Neuronal stem cell (in vitro differentiated cells): ENCODE measurements at regions not wholly inside any gene's neighbourhood (a gene's known extent, or its start where the extent isn't known, plus 50 kb on each side); places are given as distances from the start of the nearest gene placed in this dataset.
"Not testable (repeated sequence)": the region's sequence is repeated elsewhere in the genome, so short reads cannot be mapped to it uniquely, and the experiment has no call there.

ENCODE experiments used
- DNase-seq: peaks from one replicate; pipeline ENCODE4 v3.0.0-alpha.2; 2013; ENCODE audit warnings: low spot score
- H2AFZ ChIP-seq: one replicate; pipeline ENCODE4 v1.6.1; 2013; ENCODE audit warnings: mild to moderate bottlenecking, low read length, inconsistent platforms
- H2AK5ac ChIP-seq: 2 replicates; pipeline ENCODE4 v1.6.1; 2013; ENCODE audit warnings: low read depth, mild to moderate bottlenecking, inconsistent platforms, low read length, moderate library complexity, mixed read lengths
- H2BK120ac ChIP-seq: 2 replicates; pipeline ENCODE4 v1.6.1; 2013; ENCODE audit warnings: low read depth, mild to moderate bottlenecking, inconsistent platforms, low read length, moderate library complexity, mixed read lengths
- H2BK12ac ChIP-seq: one replicate; pipeline ENCODE4 v1.6.1; 2013; ENCODE audit warnings: low read length, inconsistent platforms
- H2BK15ac ChIP-seq: 2 replicates; pipeline ENCODE4 v1.6.1; 2013; ENCODE audit warnings: mild to moderate bottlenecking, low read length, inconsistent platforms, mixed read lengths
- H2BK5ac ChIP-seq: one replicate; pipeline ENCODE4 v1.6.1; 2013; ENCODE audit warnings: inconsistent platforms, mild to moderate bottlenecking, low read length, moderate library complexity
- H3K14ac ChIP-seq: one replicate; pipeline ENCODE4 v1.6.1; 2013; ENCODE audit warnings: low read length, inconsistent platforms
- H3K18ac ChIP-seq: 2 replicates; pipeline ENCODE4 v1.6.1; 2013; ENCODE audit warnings: low read length, inconsistent platforms
- H3K23ac ChIP-seq: 2 replicates; pipeline ENCODE4 v1.6.1; 2013; ENCODE audit warnings: low read depth, mild to moderate bottlenecking, mixed read lengths, low read length, inconsistent platforms; ENCODE audit not compliant: poor library complexity
- H3K27ac ChIP-seq: replicated peaks from 3 replicates; pipeline ENCODE4 v1.5.1; 2013; ENCODE audit warnings: low read length, inconsistent platforms
- H3K27me3 ChIP-seq, 3 experiments: 2 replicates each; pipeline ENCODE4 v1.6.1; 2013; ENCODE audit warnings: low read length in 3 of 3, mild to moderate bottlenecking in 2 of 3, inconsistent platforms in 1 of 3, low read depth in 1 of 3, mixed read lengths in 1 of 3, moderate library complexity in 1 of 3; ENCODE audit not compliant: control insufficient read depth in 3 of 3, insufficient read depth in 3 of 3
- H3K36me3 ChIP-seq, 2 donors: replicated peaks in 1 of 2; 2 replicates each; pipeline ENCODE4 v1.6.1; 2013; ENCODE audit warnings: low read length in 2 of 2; ENCODE audit not compliant: control insufficient read depth in 2 of 2, insufficient read depth in 2 of 2
- H3K4ac ChIP-seq: 2 replicates; pipeline ENCODE4 v1.6.1; 2013; ENCODE audit warnings: inconsistent platforms, mild to moderate bottlenecking, low read length, moderate library complexity
- H3K4me1 ChIP-seq, 2 donors: 1 replicate in 1 of 2; 2 replicates in 1 of 2; pipeline ENCODE4 v1.6.1; 2013; ENCODE audit warnings: low read length in 2 of 2, low read depth in 1 of 2; ENCODE audit not compliant: control insufficient read depth in 2 of 2, insufficient read depth in 1 of 2
- H3K4me2 ChIP-seq: one replicate; pipeline ENCODE4 v1.6.1; 2013; ENCODE audit warnings: mild to moderate bottlenecking, low read length, inconsistent platforms; ENCODE audit not compliant: insufficient read depth, poor library complexity, severe bottlenecking
- H3K4me3 ChIP-seq, 2 donors: 2 replicates each; pipeline ENCODE4 v1.5.1; 2013; ENCODE audit warnings: low read length in 2 of 2, mild to moderate bottlenecking in 2 of 2, inconsistent platforms in 1 of 2, moderate library complexity in 1 of 2
- H3K79me1 ChIP-seq: one replicate; pipeline ENCODE4 v1.6.1; 2013; ENCODE audit warnings: low read depth, mild to moderate bottlenecking, inconsistent platforms, low read length, moderate library complexity
- H3K9ac ChIP-seq: one replicate; pipeline ENCODE4 v1.6.1; 2013; ENCODE audit warnings: mild to moderate bottlenecking, low read depth, low read length, inconsistent platforms; ENCODE audit not compliant: poor library complexity
- H3K9me3 ChIP-seq, 2 donors: replicated peaks in 1 of 2; 2 replicates each; pipeline versions ENCODE3 to v1.6.1; 2013; ENCODE audit warnings: low read length in 2 of 2, mild to moderate bottlenecking in 2 of 2, inconsistent platforms in 1 of 2, low read depth in 1 of 2, mixed read lengths in 1 of 2, moderate library complexity in 1 of 2; ENCODE audit not compliant: control insufficient read depth in 2 of 2, insufficient read depth in 1 of 2
- H4K8ac ChIP-seq: one replicate; pipeline ENCODE4 v1.6.1; 2013; ENCODE audit warnings: low read depth, mild to moderate bottlenecking, inconsistent platforms, low read length, moderate library complexity
- H4K91ac ChIP-seq: one replicate; pipeline ENCODE4 v1.6.1; 2013; ENCODE audit warnings: low read length, low read depth, mild to moderate bottlenecking, inconsistent platforms; ENCODE audit not compliant: poor library complexity
- WGBS, 2 donors: extraction: QIAGEN DNeasy Blood & Tissue Kit; methylation state at CpG; one replicate each; pipeline ENCODE4 v1.1.7; 2013; ENCODE audit warnings: missing lambda C conversion rate in 2 of 2, mixed read lengths in 1 of 2; ENCODE audit not compliant: insufficient read length in 2 of 2, insufficient replicate concordance in 1 of 2; ENCODE audit errors: extremely low coverage in 2 of 2; 5-methylcytosine and 5-hydroxymethylcytosine counted together

DNA sequence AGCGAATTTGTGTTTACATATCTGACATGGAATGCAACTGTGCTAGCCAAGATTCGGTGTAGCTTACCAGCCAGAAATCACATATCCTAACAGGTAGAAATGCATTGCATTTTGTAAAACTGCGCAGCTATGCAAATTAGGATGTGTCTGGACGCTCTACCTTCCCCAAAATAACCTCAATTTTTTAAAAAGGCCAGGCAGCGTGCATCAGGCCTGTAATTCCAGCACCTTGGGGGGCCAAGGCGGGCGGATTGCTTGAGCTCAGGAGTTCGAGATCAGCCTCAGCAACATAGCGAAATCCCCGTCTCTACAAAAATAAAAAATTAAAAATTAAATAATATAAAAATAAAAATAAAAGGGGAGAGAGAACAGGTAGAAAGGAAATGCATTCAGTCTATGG, 305.0 kb downstream of the TYW1 start:
- H4K91ac ChIP-seq = no peak overlapping the region
- H3K27me3 ChIP-seq = no peaks in the 10 kb centered on the region
- no peak overlapping the region for H3K23ac ChIP-seq
- no peak overlapping the region for H2BK5ac ChIP-seq
- H3K14ac ChIP-seq = no peak overlapping the region
- no peak overlapping the region for H2AK5ac ChIP-seq
- H3K4ac ChIP-seq = no peak overlapping the region
- H2BK15ac ChIP-seq = no peak overlapping the region
- no peaks in the 10 kb centered on the region for H3K79me1 ChIP-seq
- H2AFZ ChIP-seq = peak overlapping the region; percentile 96
- H3K27ac ChIP-seq = no peak overlapping the region
- peaks cover 0 to 23% of the 10 kb centered on the region in 2 donors for H3K36me3 ChIP-seq
- no peak for DNase-seq
- H4K8ac ChIP-seq = no peak overlapping the region
- no peak overlapping the region for H3K9ac ChIP-seq
- H3K18ac ChIP-seq = no peak overlapping the region
- no peaks in the 10 kb centered on the region for H3K9me3 ChIP-seq
- peak overlapping the region; percentile 92 for H3K4me2 ChIP-seq
- no peak overlapping the region for H2BK12ac ChIP-seq
- H2BK120ac ChIP-seq = no peak overlapping the region
- no CpG with 5 or more reads among the region's 10 CpGs for WGBS, 2 donors
- H3K4me1 ChIP-seq = peaks cover 0 to 2% of the 10 kb centered on the region in 2 donors
- H3K4me3 ChIP-seq = peak overlapping the region; percentile 65 to 96

- H4K8ac ChIP-seq = no peak overlapping the region
- peak overlapping the region; percentile 93 for H3K27ac ChIP-seq
- peak overlapping the region; percentile 99 for H3K23ac ChIP-seq
- peak; percentile 99 for DNase-seq
- H2BK120ac ChIP-seq = no peak overlapping the region
- H3K14ac ChIP-seq = peak overlapping the region; percentile 84
- peak overlapping the region; percentile 94 for H3K18ac ChIP-seq
- H3K4ac ChIP-seq = no peak overlapping the region
- no peak overlapping the region for H2AK5ac ChIP-seq
- no peak overlapping the region for H4K91ac ChIP-seq
- H2AFZ ChIP-seq = peak overlapping the region; percentile 96
- no CpG with 5 or more reads among the region's 83 CpGs for WGBS, 2 donors
- H3K9ac ChIP-seq = peak overlapping the region; percentile 93
- no peaks in the 10 kb centered on the region for H3K9me3 ChIP-seq
- H3K79me1 ChIP-seq = no peaks in the 10 kb centered on the region
- peak overlapping the region; percentile 83 for H2BK5ac ChIP-seq
- H3K36me3 ChIP-seq = peaks cover under 1 to 29% of the 10 kb centered on the region in 2 donors
- no peak overlapping the region for H2BK15ac ChIP-seq
- no peaks in the 10 kb centered on the region for H3K27me3 ChIP-seq
- peak overlapping the region; percentile 92 for H3K4me2 ChIP-seq
- H2BK12ac ChIP-seq = no peak overlapping the region
- H3K4me3 ChIP-seq = peak overlapping the region; percentile 65 to 98
- H3K4me1 ChIP-seq = peaks cover 0 to 2% of the 10 kb centered on the region in 2 donors
These were observed 305.7 kb downstream of the TYW1 start for GRCh38 chr7:67302113-67303039.

DNA sequence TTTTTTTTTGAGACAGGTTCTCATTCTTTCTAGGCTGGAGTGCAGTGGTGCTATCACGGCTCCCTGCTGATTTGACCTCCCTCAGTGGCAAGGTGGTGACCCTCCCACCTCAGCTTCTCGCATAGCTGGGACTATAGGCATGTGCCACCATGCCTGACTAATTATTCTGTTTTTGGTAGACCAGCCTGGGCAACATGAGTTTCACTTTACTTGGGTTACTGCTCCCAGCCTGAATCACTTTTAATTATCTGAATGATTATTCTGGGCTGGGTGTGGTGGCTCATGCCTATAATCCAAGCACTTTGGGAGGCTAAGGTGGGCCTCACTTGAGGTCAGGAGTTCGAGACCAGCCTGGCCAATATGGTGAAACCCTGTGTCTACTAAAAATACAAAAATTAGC, 308.2 kb downstream of the TYW1 start:
- DNase-seq, H3K18ac ChIP-seq, H3K27ac ChIP-seq, H3K23ac ChIP-seq, H2AFZ ChIP-seq, H3K4me1 ChIP-seq, H3K9ac ChIP-seq, H3K4me3 ChIP-seq, H3K27me3 ChIP-seq, H3K4ac ChIP-seq, H2BK120ac ChIP-seq, H4K8ac ChIP-seq, H2AK5ac ChIP-seq, H2BK5ac ChIP-seq, H2BK15ac ChIP-seq, H3K14ac ChIP-seq, H3K4me2 ChIP-seq, H3K9me3 ChIP-seq, H3K79me1 ChIP-seq, H2BK12ac ChIP-seq, H4K91ac ChIP-seq: not testable (repeated sequence)
- peaks cover 12 to 52% of the 10 kb centered on the region in 2 donors for H3K36me3 ChIP-seq
- WGBS, 2 donors = no CpG with 5 or more reads among the region's 3 CpGs

DNA sequence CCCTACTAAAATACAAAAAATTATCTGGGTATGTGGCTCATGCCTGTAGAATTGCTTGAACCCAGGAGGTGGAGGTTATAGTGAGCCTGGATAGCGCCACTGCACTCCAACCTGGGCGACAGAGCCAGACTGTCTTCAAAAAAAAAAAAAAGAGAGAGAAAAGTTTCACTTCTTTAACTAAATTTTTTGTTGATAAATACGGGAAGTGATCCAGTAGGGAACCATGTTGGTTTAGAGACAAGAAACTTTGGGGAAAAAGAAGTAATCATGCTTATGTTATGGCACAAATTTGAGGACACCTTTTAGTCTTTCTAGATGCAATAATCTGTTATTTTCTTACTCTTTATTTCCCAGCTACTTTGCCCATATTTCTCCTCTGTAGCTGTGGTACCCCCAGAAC, 309.7 kb downstream of the TYW1 start:
- no peaks in the 10 kb centered on the region for H3K79me1 ChIP-seq
- H3K36me3 ChIP-seq = peaks cover 14 to 67% of the 10 kb centered on the region in 2 donors
- H3K27me3 ChIP-seq = no peaks in the 10 kb centered on the region
- H3K27ac ChIP-seq = no peak overlapping the region
- H3K9ac ChIP-seq = no peak overlapping the region
- peaks cover 0 to 2% of the 10 kb centered on the region in 2 donors for H3K4me1 ChIP-seq
- H3K4me2 ChIP-seq = no peak overlapping the region
- H4K8ac ChIP-seq = no peak overlapping the region
- DNase-seq = no peak
- no peak overlapping the region for H2AFZ ChIP-seq
- no peak overlapping the region for H3K4me3 ChIP-seq
- no peaks in the 10 kb centered on the region for H3K9me3 ChIP-seq
- no peak overlapping the region for H2BK12ac ChIP-seq
- no peak overlapping the region for H3K18ac ChIP-seq
- no peak overlapping the region for H4K91ac ChIP-seq
- no CpG with 5 or more reads among the region's 3 CpGs for WGBS, 2 donors
- H3K4ac ChIP-seq = no peak overlapping the region
- H2AK5ac ChIP-seq = no peak overlapping the region
- H3K14ac ChIP-seq = no peak overlapping the region
- no peak overlapping the region for H3K23ac ChIP-seq
- no peak overlapping the region for H2BK120ac ChIP-seq
- no peak overlapping the region for H2BK15ac ChIP-seq
- H2BK5ac ChIP-seq = no peak overlapping the region
